RWPE2 (cell line): ENCODE measurements at regions not wholly inside any gene's neighbourhood (a gene's known extent, or its start where the extent isn't known, plus 50 kb on each side); places are given as distances from the start of the nearest gene placed in this dataset.

ENCODE experiments used
- ATAC-seq: fragments of 200-7000 bp; cut with Tn5 transposase; 3 replicates; pipeline ENCODE4 v1.9.1; 2021; ENCODE audit warnings: low read depth
- DNase-seq: peaks from one replicate; pipeline ENCODE4 v3.0.0-alpha.2; 2020; ENCODE audit warnings: low spot score
- H3K27ac ChIP-seq: fragments of 450-650 bp; 2 replicates; pipeline ENCODE4 v1.5.1; 2017; ENCODE audit warnings: mild to moderate bottlenecking; ENCODE audit not compliant: poor library complexity, severe bottlenecking
- H3K27me3 ChIP-seq: fragments of 250-450 bp; sonication (Bioruptor Pico); 2 replicates; pipeline ENCODE4 v1.5.1; 2021; ENCODE audit warnings: mild to moderate bottlenecking, moderate library complexity; ENCODE audit not compliant: insufficient read depth, poor library complexity, severe bottlenecking
- H3K36me3 ChIP-seq: fragments of 250-450 bp; sonication (Bioruptor Pico); 2 replicates; pipeline ENCODE4 v1.5.1; 2020; ENCODE audit warnings: low read depth, mild to moderate bottlenecking, moderate library complexity
- H3K4me1 ChIP-seq: fragments of 250-450 bp; sonication (Bioruptor Pico); 2 replicates; pipeline ENCODE4 v1.5.1; 2021; ENCODE audit warnings: mild to moderate bottlenecking, moderate library complexity; ENCODE audit not compliant: insufficient read depth, poor library complexity, severe bottlenecking
- H3K4me3 ChIP-seq: fragments of 250-450 bp; sonication (Bioruptor Pico); 2 replicates; pipeline ENCODE4 v1.5.1; 2021; ENCODE audit warnings: mild to moderate bottlenecking, moderate library complexity; ENCODE audit not compliant: severe bottlenecking
- H3K9me3 ChIP-seq: fragments of 250-450 bp; sonication (Bioruptor Pico); 2 replicates; pipeline ENCODE4 v1.5.1; 2021; ENCODE audit warnings: mild to moderate bottlenecking, moderate library complexity; ENCODE audit not compliant: severe bottlenecking
- TF ChIP-seq, protein P1 (sequence below): fragments of 450-650 bp; IDR thresholded peaks from one replicate; pipeline ENCODE4 v1.5.1; 2017; ENCODE audit warnings: mild to moderate bottlenecking, moderate library complexity; ENCODE audit not compliant: poor library complexity, severe bottlenecking

DNA sequence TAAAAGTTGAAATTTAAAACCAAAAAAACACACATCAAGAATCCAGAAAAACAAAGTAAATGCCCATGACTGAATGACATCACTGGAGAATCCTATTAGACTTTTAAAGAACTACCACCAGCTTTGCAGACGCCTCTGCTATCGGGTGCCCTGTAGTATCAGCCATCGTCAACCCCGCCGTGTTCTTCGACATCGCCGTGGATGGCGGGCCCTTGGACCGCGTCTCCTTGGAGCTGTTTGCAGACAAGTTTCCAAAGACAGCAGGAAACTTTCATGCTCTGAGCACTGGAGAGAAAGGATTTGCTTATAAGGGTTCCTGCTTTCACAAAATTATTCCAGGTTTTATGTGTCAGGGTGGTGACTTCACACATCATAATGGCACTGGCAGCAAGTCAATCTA, 201.9 kb downstream of the DMAC1 start:
- H3K4me1 ChIP-seq = no peaks in the 10 kb centered on the region
- no peak for DNase-seq
- TF ChIP-seq, protein P1, sequence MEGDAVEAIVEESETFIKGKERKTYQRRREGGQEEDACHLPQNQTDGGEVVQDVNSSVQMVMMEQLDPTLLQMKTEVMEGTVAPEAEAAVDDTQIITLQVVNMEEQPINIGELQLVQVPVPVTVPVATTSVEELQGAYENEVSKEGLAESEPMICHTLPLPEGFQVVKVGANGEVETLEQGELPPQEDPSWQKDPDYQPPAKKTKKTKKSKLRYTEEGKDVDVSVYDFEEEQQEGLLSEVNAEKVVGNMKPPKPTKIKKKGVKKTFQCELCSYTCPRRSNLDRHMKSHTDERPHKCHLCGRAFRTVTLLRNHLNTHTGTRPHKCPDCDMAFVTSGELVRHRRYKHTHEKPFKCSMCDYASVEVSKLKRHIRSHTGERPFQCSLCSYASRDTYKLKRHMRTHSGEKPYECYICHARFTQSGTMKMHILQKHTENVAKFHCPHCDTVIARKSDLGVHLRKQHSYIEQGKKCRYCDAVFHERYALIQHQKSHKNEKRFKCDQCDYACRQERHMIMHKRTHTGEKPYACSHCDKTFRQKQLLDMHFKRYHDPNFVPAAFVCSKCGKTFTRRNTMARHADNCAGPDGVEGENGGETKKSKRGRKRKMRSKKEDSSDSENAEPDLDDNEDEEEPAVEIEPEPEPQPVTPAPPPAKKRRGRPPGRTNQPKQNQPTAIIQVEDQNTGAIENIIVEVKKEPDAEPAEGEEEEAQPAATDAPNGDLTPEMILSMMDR = no peak
- no peaks in the 10 kb centered on the region for H3K36me3 ChIP-seq
- ATAC-seq = no peak
- no peaks in the 10 kb centered on the region for H3K27me3 ChIP-seq
- no peak overlapping the region for H3K4me3 ChIP-seq
- no peak overlapping the region for H3K27ac ChIP-seq
- no peaks in the 10 kb centered on the region for H3K9me3 ChIP-seq

DNA sequence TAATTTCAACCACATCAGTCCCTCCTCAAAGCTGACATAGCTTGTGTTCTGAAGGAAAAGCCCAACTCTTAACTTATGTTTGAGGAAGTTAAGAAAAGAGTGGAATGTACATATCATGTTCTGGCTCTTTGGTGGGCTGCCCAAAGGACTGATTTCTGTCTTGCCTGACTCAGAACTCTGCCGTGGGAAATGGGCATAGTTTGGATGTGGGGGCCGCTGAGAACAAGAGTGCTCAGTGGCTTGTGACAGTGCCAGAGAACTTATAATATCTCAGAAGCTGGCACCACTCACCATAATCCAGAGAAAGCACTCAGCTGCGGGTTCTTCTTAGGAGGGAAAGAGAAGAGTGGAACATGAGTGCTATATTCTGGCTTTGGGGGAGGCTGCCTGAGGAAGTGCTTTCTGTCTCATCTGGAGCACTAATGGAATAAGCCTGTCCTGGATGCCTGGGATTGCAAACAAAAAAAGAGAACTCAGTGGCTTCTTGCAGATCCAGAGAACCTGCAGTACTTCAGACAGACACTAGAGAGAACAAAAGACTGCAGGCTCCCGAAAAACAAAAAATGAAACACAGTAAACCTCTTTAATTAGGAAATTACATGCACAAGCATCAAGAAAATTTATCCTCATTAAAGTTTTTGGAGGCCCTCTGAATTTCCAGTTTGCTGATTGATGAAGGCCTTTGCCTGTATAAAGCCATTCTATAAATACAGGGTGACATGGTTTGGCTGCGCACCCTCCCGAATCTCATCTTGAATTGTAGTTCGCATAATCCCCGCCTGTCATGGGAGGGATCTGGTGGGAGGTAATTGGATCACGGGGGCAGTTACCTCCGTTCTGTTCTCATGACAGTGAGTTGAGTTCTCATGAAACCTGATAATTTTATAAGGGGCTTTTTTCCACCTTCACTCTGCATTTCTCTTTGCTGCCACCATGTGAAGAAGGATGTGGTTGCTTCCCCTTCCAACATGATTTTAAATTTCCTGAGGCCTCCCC, 207.0 kb downstream of the DMAC1 start:
- TF ChIP-seq, protein P1 = peak; percentile 11
- H3K27me3 ChIP-seq = no peaks in the 10 kb centered on the region
- H3K4me1 ChIP-seq = no peaks in the 10 kb centered on the region
- no peaks in the 10 kb centered on the region for H3K36me3 ChIP-seq
- H3K4me3 ChIP-seq = no peak overlapping the region
- DNase-seq (no peak), ATAC-seq (no peak)
- H3K27ac ChIP-seq = no peak overlapping the region
- H3K9me3 ChIP-seq = no peaks in the 10 kb centered on the region

DNA sequence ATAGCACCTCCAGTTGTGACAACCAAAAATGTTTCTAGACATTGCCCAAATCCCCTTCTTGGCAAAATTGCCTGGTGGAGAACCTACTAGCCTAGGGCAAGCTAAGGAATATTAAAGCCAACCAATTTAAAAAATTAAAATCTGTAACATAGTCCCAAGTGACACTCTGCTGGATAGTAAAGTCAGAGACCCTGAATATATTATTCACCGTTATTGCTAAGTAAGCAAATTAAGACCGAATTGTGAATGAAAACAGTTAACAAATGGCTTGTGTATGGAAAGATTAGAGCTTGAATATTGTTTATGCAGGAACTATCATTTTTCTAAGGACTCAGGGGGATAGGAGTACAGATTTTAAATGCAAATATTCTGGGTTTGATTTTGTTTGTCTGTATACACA, 208.1 kb downstream of the DMAC1 start:
- Histone ChIP-seq H3K4me3 (no peak overlapping the region), H3K27me3 (no peaks in the 10 kb centered on the region), H3K4me1 (no peaks in the 10 kb centered on the region), H3K36me3 (no peaks in the 10 kb centered on the region), H3K9me3 (no peaks in the 10 kb centered on the region), H3K27ac (no peak overlapping the region)
- DNase-seq = no peak
- TF ChIP-seq, protein P1 = no peak
- ATAC-seq = no peak

DNA sequence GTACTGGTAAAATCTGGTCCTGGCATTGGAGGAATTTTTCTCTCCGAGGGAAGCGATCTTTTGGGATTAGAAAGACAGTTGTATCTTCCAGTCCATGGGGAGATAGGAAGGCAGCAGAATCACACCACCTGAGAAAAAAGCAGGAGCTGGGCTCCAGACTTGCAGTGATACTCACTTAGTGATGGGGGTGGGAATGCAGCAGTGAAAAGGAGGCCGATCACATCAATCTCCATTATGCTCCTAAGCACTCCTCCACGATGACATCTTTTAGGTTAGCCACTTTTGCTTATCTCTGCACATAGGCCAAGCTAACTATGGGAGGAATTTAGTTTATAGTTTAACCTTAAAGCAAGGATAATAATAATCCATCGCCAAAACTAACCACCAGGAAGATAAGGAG, 219.0 kb downstream of the DMAC1 start:
- Histone ChIP-seq H3K4me3 (no peak overlapping the region), H3K27me3 (no peaks in the 10 kb centered on the region), H3K4me1 (no peaks in the 10 kb centered on the region), H3K9me3 (no peaks in the 10 kb centered on the region), H3K27ac (no peak overlapping the region), H3K36me3 (no peaks in the 10 kb centered on the region)
- TF ChIP-seq, protein P1 = no peak
- DNase-seq = no peak
- ATAC-seq = no peak

DNA sequence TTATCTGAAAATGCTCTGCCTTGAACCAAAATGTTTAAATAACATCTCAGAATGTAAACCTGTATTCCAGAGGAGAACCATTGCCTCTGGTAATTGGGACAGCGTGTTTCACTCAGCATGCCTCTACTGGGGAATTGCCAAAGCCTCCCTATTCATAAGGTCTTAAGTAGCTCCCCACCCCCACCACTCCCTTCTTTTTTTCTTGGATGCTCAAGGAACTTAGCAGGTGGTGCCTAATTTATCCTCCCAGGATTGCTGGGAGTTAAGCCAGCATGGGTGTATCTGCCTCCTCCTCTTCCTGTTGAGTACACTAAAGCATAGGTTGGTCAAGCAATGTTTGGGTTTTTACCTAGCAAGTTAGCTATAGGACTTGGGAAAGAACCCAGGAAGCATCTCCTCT, 220.2 kb downstream of the DMAC1 start:
- H3K27ac ChIP-seq = no peak overlapping the region
- no peak for ATAC-seq
- H3K4me1 ChIP-seq = no peaks in the 10 kb centered on the region
- no peaks in the 10 kb centered on the region for H3K36me3 ChIP-seq
- TF ChIP-seq, protein P1 = no peak
- H3K4me3 ChIP-seq = no peak overlapping the region
- H3K9me3 ChIP-seq = no peaks in the 10 kb centered on the region
- H3K27me3 ChIP-seq = no peaks in the 10 kb centered on the region
- no peak for DNase-seq
